ENCODE measurements at regions not wholly inside any gene's neighbourhood (a gene's known extent, or its start where the extent isn't known, plus 50 kb on each side); places are given as distances from the start of the nearest gene placed in this dataset.

DNA sequence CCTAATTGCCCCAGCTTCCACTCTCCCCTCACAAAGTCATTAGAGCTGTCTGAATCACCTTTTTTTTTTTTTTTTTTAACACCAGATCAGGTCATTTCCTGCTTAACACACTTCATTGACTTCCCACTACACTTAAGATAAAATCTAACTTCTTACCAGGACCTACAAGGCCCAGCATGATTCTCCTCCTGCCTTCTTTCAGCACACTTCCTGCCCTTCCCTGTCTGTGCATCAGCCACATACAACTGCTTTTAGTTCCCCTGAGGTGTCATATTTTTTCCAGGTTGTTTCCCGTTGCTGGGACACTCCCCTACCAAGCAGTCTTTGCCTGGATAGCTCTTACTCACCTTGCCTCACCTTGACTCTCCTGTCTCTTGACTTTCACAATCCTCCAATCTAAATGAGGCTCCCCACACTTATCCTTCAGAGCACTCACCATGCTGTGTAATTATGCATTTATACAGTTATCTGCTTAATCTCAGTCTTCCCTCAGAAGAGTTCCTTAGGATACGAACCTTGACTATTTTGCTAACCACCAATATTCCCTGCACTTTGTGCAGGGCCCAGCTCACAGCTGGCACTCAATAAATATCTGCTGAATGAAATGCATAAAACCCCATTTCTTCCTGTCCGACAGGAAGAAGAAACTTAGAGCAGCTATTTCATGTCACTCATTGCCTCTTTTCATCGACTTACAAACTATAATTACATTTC, 96.6 kb upstream of the AKIP1 start:
- in situ Hi-C loops (cut with HindIII; ENCODE audit: low sequenced_read_pairs): no loop called here
- DNase-seq (ENCODE audit: low spot score): no peak

DNA sequence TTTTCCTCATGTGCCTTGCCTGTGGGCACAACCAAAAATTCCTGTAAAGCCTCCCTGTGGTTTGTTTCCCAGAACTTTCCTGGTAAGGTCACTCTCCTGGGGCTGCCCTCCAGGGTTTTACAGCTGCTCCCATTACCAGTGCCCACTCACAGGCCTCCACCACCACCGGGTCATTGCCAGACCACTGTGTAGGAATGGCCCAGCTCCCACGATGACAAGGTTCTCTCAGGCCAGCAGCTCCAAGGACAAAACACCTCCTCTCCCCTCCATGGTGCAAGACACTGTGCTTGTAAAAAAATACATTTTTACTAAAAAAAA, 96.1 kb upstream of the AKIP1 start:
- DNase-seq (ENCODE audit: low spot score): no peak
- in situ Hi-C loops (cut with HindIII; ENCODE audit: low sequenced_read_pairs): no loop called here

DNA sequence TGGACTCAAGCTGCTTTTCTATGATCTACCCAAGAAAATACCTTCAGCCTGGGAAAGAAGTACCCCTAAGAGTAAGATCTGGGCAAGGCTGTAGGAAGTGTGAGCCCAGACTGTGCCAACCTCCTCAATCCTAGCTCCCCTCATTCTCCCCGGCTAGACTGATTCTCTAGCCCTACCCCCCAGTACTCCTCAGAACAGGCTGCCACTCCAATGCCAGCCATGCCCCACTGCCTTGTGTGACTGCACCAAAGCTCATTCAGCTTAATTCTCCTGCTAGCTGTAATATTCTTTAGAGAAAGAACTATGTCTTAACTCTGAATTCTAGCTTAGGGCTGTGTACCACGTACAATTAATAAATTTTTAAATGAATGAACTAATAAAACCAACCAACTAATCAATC, 92.6 kb upstream of the AKIP1 start:
- no peak for DNase-seq (ENCODE audit: low spot score)
- in situ Hi-C loops (cut with HindIII; ENCODE audit: low sequenced_read_pairs): no loop called here

DNA sequence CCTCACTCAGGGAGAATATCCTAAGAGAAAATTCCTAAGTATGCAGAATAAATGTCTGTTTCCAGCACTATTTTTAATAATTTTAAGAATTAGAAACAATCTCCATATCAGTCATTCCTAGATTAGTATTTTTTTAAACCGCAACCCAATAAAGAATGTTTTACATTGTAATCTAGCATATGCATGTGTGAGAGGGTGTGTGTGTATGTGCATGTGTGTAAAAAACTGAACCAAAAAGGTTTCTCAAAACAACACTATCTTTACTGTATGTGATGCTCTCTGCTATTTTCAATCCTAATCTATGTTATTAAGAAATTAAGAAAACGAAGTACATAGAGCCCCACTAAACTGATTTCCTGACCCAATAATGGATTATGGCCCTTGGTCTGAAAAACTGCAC, 90.6 kb upstream of the AKIP1 start:
- in situ Hi-C loops (cut with HindIII; ENCODE audit: low sequenced_read_pairs): no loop called here
- no peak for DNase-seq (ENCODE audit: low spot score)

DNA sequence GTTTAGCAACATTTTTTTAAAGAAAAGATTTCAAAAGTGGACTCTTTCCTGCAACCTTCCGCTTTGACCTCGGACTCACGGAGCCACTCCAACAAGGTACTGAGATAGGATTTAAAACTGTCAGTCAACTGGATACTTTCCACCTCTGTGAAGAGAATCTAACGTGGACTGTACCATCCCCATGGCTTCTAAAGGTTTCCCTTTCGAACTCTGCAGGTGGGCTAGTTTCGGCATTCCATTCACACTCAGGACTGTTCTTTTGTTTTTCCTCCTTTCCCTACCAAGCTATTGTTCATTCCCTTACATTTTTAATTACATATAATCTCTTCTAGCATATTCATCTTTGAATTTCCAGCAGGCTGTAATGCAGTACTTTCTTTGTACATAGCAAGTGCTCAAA, 88.5 kb upstream of the AKIP1 start:
- in situ Hi-C loops (cut with HindIII; ENCODE audit: low sequenced_read_pairs): no loop called here
- no peak for DNase-seq (ENCODE audit: low spot score)

DNA sequence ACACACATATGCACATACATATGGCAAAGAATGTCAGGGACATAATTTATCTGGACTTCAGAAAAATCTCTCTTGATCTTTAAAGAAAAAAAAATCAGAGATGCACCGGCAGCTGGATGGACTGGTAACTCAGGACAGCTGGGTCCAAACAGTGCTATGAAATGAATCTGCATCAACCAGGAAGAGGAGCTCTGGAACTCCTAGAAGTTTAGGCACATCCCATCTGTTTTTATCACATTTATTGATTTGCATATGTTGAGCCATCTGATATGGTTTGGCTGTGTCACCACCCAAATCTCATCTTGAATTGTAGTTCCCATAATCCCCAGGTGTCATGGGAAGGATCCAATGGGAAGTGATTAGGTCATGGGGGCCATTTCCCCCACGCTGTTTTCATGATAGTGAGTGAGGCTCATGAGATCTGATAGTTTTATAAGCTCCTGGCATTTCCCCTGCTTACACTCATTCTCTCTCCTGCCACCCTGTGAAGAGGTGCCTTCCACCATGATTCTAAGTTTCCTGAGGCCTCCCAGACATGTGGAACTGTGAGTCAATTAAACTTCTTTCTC, 87.7 kb upstream of the AKIP1 start:
- no peak for DNase-seq (ENCODE audit: low spot score)
- in situ Hi-C loops (cut with HindIII; ENCODE audit: low sequenced_read_pairs): no loop called here

DNA sequence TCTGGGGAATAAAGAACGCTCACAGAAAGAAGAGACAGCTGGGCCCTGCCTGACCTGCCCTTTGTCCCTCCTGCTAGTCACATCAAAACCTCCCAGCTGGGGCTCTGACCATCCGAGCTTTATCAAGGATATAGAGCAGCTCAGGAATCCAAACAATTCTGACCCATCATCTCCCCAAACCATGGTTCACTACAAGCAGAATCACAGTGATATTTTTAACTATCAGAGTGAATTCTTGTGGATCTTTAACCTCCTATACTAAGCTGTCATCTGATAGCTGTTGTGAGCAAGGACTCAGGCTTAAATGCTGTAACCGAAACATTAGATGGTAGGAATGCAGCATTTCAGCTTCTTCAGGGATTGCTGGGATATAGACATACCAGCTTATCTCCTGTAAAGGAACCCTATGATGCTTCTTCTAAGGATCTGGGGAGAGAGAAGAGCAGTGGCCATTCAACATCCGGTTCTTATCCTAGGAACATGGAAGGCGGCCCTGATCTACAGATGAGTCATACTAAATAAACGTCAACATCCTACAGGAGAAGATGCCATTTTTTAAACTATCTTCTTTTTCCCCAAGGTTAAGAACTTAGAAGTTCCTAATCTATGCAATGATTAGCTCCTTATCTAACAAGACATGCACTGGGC, 84.7 kb upstream of the AKIP1 start:
- no peak for DNase-seq (ENCODE audit: low spot score)
- in situ Hi-C loops (cut with HindIII; ENCODE audit: low sequenced_read_pairs): no loop called here

DNA sequence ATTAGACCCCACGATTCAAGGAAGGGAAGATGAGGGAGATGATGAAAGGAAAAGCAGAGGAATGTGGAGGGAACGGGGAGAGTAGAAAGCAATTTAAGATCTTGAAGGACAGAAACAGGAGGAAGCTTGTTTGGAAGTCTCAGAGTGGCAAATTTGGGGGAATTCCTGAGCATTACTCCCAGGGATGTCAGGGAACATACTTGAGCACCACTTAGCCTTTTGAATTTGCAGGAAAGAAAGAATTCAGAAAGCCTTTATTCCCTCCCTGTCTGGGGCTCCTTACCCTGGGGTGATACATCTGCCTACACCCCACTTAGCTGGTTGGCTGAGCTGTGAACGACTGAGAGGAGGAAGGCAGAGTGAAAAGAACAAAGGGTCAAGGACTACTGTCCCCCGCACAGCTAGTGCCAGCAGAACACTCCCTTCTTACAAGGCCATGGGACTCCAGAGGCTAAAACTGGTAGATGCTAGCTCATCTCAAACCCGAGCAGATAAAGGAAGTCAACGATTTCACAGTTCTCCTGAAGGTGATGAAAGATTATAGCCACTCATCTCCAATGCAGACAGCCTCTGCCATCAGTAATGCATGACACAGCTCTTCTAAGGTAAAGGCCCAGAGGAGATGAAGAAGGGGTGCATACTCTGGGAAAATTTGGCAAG, 84.0 kb upstream of the AKIP1 start:
- DNase-seq (ENCODE audit: low spot score): no peak
- in situ Hi-C loops (cut with HindIII; ENCODE audit: low sequenced_read_pairs): no loop called here

DNA sequence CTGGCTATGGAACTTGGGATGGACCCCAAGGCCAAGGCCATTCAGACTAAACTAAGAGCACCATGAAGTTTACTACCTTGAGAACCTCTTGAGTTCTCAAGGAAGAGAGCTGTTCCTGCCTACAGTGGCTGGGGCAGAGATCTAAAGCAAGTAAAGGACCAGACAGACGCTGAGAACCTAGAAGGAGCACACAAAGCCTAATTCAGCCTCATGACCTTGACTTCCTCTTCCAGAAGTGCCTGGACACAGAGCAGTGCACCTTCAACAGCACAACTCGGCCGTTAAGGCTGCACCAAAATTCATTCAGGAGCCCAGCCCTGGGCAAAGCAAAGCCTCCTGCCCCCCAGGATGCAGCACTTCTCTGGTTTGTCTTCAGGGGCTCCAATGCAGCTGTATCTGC, 82.9 kb upstream of the AKIP1 start:
- in situ Hi-C loops (cut with HindIII; ENCODE audit: low sequenced_read_pairs): no loop called here
- no peak for DNase-seq (ENCODE audit: low spot score)

DNA sequence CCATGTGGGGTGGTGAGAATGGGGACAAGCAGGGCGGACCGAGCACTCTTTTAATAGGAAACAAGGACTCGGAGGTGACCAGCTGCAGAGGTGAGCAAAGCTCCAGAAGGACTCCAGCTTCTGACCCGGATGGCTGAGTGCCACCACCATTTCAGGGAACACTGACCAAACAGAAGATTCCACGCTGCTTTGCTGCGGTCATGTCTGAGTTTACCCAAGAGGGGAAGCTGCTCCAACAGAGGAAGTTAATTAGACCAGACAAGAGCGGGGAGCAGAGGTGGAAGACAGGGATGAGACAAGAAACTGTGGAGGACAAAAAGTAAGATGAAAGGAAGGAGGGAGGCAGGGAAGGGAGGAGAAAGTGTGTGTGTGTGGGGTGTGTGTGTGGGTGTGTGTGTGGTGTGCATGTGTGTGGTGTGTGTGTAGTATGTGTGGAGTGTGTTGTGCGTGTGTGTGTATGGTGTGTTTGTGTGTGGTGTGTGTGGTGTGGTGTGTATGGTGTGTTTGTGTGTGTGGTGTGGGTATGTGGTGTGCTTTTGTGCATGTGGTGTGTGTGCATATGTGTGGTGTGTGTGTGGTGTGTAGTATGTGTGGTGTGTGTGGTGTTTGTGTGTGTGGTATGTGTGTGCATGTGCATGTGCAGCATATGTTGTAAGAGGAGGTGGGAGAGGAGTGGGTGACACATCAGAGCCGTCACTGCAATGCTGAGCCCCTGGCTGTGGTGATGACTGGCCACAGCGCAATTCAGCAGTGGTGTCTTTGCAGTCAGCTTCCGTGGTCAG, 82.2 kb upstream of the AKIP1 start:
- in situ Hi-C loops (cut with HindIII; ENCODE audit: low sequenced_read_pairs): no loop called here
- no peak for DNase-seq (ENCODE audit: low spot score)

DNA sequence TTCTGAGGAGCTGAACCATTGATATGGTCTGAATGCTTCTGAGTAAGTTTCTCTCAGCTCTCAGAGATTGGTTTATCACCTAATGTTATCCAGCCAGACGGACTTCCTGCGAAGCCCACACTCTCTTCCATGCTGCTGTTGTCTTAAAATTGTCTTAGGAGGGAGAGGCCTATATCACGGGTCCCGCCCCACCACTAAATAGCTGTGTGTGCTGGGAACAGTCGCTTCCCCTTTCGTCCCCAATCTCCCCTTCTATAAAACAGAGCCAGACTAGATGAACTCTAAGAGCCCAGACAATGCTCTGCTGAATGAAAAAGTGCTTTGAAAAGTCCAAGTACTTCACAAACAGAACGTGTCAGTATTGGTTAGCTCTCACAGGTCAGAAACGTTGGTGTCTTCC, 81.4 kb upstream of the AKIP1 start:
- in situ Hi-C loops (cut with HindIII; ENCODE audit: low sequenced_read_pairs): no loop called here

DNA sequence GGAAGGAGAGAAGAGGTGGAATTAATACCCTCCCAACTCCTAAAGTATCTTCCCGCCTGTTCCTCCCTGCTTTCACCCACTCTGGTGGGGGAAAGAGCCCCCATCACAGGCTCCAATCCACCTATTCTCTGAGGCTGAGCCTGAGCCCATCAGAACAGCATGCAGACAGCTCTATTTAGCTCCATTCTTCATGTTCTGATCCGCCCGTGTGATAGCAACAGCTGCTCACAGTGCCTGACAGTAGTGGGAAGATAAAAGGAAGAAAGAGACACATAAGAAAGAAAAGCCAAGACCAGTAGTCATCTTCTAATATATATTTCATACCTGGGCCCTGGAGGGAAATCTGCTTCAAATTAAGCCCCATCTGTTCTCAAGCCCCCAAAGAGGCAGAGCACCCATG, 80.3 kb upstream of the AKIP1 start:
- no peak for DNase-seq (ENCODE audit: low spot score)
- in situ Hi-C loops (cut with HindIII; ENCODE audit: low sequenced_read_pairs): no loop called here

More for the DNA sequence above, 81.4 kb upstream of the AKIP1 start:
- DNase-seq (ENCODE audit: low spot score): no peak

DNA sequence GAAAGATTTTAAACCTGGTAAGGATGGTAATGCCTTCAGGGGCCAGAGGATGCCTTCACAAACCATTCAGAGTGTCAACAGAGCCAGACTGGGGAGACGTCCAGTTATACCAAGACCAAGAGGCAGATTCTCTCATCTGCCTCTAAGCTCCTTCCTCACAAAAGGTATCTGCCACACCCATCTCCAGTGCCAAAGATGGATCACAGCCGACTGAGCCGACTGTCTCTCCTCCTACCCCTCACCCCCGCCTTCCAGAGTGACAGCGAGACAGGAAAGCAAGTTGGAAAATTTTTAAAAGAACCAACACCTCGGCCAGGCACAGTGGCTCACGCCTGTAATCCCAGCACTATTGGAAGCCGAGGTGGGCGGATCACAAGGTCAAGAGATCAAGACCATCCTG, 79.1 kb upstream of the AKIP1 start:
- no peak for DNase-seq (ENCODE audit: low spot score)
- in situ Hi-C loops (cut with HindIII; ENCODE audit: low sequenced_read_pairs): no loop called here

DNA sequence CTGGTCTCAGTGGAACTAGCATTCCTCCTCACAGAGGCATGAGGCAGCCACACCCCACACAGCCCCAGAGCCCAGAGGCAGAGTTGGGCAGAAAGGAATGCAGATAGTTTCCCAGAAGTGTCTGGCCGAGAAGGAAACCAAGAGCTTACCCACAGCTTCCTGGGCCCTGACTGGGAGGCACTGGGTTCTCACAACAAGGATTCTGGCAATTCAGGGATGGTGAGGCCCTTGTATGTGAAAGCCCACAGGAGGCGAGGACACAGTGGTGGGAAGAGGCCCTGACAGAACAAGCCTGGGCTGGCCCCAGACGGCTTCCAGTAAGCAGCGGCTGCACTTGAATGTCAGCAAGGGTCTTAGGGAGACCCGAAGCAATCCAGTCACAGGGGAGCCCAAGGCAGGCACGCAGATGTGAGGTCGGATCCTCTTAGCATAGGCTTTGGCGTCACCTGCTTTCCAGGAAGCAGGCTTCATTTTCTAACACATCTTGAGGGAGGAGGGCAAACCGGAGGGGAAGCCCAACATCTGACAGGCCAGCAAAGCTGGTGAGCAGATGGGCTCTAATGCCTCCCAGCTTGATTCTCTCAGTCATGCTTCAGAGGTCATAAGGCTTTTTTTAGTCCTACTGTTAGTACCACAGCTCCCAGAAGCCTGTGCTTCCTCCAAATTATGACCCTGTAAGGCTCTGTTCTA, 78.3 kb upstream of the AKIP1 start:
- in situ Hi-C loops (cut with HindIII; ENCODE audit: low sequenced_read_pairs): no loop called here
- peak; percentile 86 for DNase-seq (ENCODE audit: low spot score)

DNA sequence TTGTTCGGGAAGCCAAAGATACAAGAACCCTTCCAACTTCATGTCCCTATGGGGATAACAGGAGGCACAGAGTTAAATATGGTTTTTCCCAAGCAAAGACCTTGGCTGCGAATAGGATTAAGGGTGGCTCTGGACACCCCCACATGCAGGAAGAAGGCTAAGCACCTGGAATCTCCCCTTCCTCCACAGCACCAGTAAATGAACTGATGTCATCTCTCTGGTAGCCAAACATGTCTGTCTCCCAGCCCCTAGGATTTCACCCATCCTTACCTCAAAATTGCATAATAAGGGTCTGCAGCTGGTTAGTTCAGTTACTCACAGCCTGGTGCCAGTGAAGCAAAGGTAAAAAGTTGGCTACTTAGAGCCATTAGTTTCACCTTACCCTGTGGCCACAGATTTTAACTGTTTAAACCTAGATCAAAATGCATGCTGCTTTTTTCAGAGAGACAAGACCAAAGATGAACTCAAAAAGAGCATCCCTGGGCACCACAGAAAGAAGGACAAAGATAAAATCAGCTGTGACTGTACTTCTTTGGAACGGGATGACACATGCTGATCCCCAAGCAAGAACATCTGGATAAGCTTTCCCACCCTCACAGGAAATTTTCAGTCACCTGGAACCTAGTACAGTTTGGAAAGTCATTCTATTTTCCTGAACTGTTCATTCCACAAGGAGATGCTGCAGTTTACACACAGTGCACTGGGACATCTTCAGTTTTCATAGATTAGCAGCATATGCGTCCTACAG, 77.2 kb upstream of the AKIP1 start:
- no peak for DNase-seq (ENCODE audit: low spot score)

DNA sequence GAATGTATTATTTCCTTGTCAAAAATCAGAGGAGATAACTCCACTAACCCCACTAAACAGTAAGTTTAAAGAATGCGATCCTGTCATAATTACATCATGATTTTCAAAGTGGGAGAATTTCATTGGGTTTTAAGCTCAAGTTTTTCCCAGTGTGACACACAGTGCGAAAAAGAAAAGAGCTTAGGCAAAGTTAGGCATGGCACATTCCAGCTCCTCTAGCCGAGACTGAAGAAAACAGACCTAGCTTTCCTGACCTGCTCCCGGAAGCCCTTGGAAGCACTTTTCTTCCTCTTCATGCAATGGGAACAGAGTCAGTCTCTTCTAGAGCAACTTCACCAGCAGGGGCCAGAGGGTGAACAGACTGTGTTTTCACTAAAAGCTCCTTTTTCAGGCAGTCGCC, 76.6 kb upstream of the AKIP1 start:
- in situ Hi-C loops (cut with HindIII; ENCODE audit: low sequenced_read_pairs): no loop called here
- no peak for DNase-seq (ENCODE audit: low spot score)

More for the DNA sequence above, 77.2 kb upstream of the AKIP1 start:
- in situ Hi-C loops (cut with HindIII; ENCODE audit: low sequenced_read_pairs): no loop called here

DNA sequence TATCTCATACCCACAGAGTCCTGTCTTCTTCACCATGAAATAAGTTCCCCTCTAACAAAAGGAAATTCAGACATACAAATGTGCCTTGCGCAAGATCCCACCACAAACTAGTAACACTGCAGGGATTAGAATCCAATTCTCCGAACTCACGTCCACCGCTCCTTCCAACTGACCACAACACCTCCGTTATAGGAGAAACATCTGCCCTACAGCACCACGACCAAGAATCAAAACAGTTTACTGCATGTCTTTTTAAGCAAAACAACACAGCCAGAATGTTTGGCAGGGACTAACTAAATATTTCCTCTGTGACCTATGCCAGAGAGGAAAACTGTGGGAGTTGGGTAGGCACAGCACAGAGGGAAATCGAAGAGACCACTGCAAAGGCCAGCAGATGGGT, 72.7 kb upstream of the AKIP1 start:
- DNase-seq (ENCODE audit: low spot score): no peak
- in situ Hi-C loops (cut with HindIII; ENCODE audit: low sequenced_read_pairs): no loop called here

DNA sequence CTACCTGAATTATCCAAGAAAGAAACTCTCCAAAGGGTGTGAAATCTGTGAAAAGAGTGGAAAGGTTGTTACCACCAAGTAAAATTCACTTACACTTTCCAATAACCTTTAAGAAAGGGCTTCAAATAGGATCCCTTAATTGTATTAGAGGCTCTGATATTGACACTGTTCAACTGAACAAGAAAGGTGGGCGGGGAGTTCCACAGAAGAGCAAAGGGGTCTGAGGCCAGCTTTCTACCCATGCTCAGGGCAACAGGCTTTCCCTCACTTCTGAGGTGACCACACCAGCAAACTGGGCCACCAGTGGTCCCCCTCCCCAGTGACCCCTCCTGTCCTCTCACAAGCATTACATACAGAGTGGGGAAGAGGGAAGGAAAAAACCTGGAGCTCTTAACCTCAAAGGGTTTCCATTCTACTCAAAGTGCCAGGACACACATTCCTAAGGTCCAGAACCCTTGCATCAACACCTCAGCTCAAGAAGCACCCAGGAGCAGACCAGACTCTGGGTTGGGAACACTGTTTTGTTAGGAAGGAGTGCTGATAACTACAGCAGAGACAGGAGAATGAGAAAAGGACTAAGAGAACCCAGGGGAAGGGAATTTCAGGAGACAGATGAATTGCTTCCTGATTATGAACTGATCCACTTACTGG, 71.6 kb upstream of the AKIP1 start:
- DNase-seq (ENCODE audit: low spot score): no peak
- in situ Hi-C loops (cut with HindIII; ENCODE audit: low sequenced_read_pairs): no loop called here
